B cell (primary cell): ENCODE measurements at regions not wholly inside any gene's neighbourhood (a gene's known extent, or its start where the extent isn't known, plus 50 kb on each side); places are given as distances from the start of the nearest gene placed in this dataset.

Source experiments
- EZH2 ChIP-seq: IDR thresholded peaks from 2 replicates; pipeline ENCODE4 v1.6.1; 2012; ENCODE audit warnings: borderline replicate concordance, low read depth, mild to moderate bottlenecking, moderate library complexity, low read length; ENCODE audit not compliant: insufficient read depth, poor library complexity, severe bottlenecking
- TF ChIP-seq, protein P1 (sequence below): fragments of 200-600 bp; IDR thresholded peaks from one replicate; pipeline ENCODE4 v1.8.0; 2022; ENCODE audit warnings: antibody characterized with exemption, mild to moderate bottlenecking

DNA sequence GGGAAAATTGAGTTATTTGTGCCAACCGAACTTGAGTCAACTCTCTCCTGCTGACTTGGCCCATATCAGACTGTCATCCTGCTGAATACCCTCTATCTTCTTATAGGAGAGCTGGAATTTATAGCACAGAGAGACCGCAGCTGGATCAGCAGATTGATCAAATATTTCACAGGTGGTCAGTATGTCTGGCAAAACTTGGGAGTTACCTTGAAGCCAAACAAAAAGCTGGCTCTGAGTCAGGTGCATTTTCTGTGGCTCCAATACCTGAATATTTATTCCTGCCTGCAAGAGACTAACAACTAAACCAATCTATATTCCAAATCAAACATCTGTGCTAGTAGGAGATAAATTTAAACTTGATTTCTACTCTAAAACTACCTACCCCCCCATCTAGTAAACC, 752.1 kb upstream of the ALCAM start:
- TF ChIP-seq, protein P1, sequence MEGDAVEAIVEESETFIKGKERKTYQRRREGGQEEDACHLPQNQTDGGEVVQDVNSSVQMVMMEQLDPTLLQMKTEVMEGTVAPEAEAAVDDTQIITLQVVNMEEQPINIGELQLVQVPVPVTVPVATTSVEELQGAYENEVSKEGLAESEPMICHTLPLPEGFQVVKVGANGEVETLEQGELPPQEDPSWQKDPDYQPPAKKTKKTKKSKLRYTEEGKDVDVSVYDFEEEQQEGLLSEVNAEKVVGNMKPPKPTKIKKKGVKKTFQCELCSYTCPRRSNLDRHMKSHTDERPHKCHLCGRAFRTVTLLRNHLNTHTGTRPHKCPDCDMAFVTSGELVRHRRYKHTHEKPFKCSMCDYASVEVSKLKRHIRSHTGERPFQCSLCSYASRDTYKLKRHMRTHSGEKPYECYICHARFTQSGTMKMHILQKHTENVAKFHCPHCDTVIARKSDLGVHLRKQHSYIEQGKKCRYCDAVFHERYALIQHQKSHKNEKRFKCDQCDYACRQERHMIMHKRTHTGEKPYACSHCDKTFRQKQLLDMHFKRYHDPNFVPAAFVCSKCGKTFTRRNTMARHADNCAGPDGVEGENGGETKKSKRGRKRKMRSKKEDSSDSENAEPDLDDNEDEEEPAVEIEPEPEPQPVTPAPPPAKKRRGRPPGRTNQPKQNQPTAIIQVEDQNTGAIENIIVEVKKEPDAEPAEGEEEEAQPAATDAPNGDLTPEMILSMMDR, result no peak
- TF ChIP-seq EZH2, result no peak
